AML-193 (cell line): ENCODE measurements at regions not wholly inside any gene's neighbourhood (a gene's known extent, or its start where the extent isn't known, plus 50 kb on each side); places are given as distances from the start of the nearest gene placed in this dataset.
"Not testable (repeated sequence)": the region's sequence is repeated elsewhere in the genome, so short reads cannot be mapped to it uniquely, and the experiment has no call there.

Experiments
- DNase-seq, 2 experiments: peaks; one replicate each; lab custom pipeline; 2025; lab: John Stamatoyannopoulos, UW

- DNase-seq = no peak
These were observed 51.0 kb upstream of the SORCS2 start for GRCh38 chr4:7141151-7141834.

- DNase-seq = no peak
These were observed 51.7 kb upstream of the SORCS2 start for GRCh38 chr4:7140692-7141069.

- DNase-seq = no peak
These were observed 52.2 kb upstream of the SORCS2 start for GRCh38 chr4:7140062-7140691.

GRCh38 chr4:7139167-7139982, 53.0 kb upstream of the SORCS2 start:
- DNase-seq = no peak

- no peak for DNase-seq
These were observed 53.8 kb upstream of the SORCS2 start for GRCh38 chr4:7138223-7139166.

GRCh38 chr4:7137326-7138200, 54.8 kb upstream of the SORCS2 start:
- no peak for DNase-seq

- DNase-seq = no peak
These were observed 56.0 kb upstream of the SORCS2 start for GRCh38 chr4:7136351-7136750.

GRCh38 chr4:7135389-7135746, 57.0 kb upstream of the SORCS2 start:
- DNase-seq = no peak

GRCh38 chr4:7134737-7135388, 57.5 kb upstream of the SORCS2 start:
- peak in 1 of 2 experiments; percentile 3 for DNase-seq

- not testable (repeated sequence) for DNase-seq
These were observed 58.3 kb upstream of the SORCS2 start for GRCh38 chr4:7133818-7134650.

- DNase-seq = no peak
These were observed 59.4 kb upstream of the SORCS2 start for GRCh38 chr4:7132730-7133582.

GRCh38 chr4:7132249-7132648, 60.1 kb upstream of the SORCS2 start:
- no peak for DNase-seq

- no peak for DNase-seq
These were observed 60.8 kb upstream of the SORCS2 start for GRCh38 chr4:7131498-7132031.

GRCh38 chr4:7130621-7131211, 61.6 kb upstream of the SORCS2 start:
- no peak for DNase-seq

- no peak for DNase-seq
These were observed 62.2 kb upstream of the GRPEL1 start for GRCh38 chr4:7129871-7130620.

- no peak for DNase-seq
These were observed 60.8 kb upstream of the GRPEL1 start for GRCh38 chr4:7128644-7129043.

GRCh38 chr4:7128234-7128633, 60.4 kb upstream of the GRPEL1 start:
- no peak for DNase-seq
